ENCODE measurements at regions not wholly inside any gene's neighbourhood (a gene's known extent, or its start where the extent isn't known, plus 50 kb on each side); places are given as distances from the start of the nearest gene placed in this dataset.

GRCh38 chr12:113622410-113622809 lies 150.7 kb upstream of the LHX5 start:
- Histone ChIP-seq H3K27me3 (ENCODE audit: control insufficient read depth in 1 of 2, insufficient read depth in 2 of 2, low read length in 2 of 2) (peaks cover 0 to 2% of the 10 kb centered on the region in 2 experiments), H3K9me3 (ENCODE audit: control insufficient read depth in 1 of 2, insufficient read depth in 1 of 2, low read length in 2 of 2) (peaks cover 17 to 18% of the 10 kb centered on the region in 2 experiments), H3K36me3 (ENCODE audit: insufficient read depth, low read length) (no peaks in the 10 kb centered on the region), H3K4me1 (ENCODE audit: insufficient read depth, low read length) (no peaks in the 10 kb centered on the region), H3K27ac (ENCODE audit: low read depth in 1 of 2, low read length in 2 of 2) (no peak overlapping the region), H3K4me3 (ENCODE audit: low read length) (no peak overlapping the region)
- Mint-ChIP-seq H3K27me3 (peaks cover 15% of the 10 kb centered on the region), H3K4me3 (no peak overlapping the region), H3K36me3 (ENCODE audit: low read depth) (no peaks in the 10 kb centered on the region), H3K27ac (no peak overlapping the region), H3K9me3 (peaks cover 6% of the 10 kb centered on the region), H3K4me1 (ENCODE audit: low read depth) (no peaks in the 10 kb centered on the region)
- no peak for TF ChIP-seq CTCF (IDR thresholded peaks at IDR 0.05)
- ATAC-seq (ENCODE audit: poor library complexity) (no peak), DNase-seq (no peak)
- POLR2A ChIA-PET: no interaction called here
- CTCF ChIA-PET: no interaction called here
- intact Hi-C loops (cut with DNase I, micrococcal nuclease): no loop called here

GRCh38 chr12:113620437-113620976 lies 148.8 kb upstream of the LHX5 start:
- Histone ChIP-seq H3K27me3 (ENCODE audit: control insufficient read depth in 1 of 2, insufficient read depth in 2 of 2, low read length in 2 of 2) (peaks cover 2 to 4% of the 10 kb centered on the region in 2 experiments), H3K9me3 (ENCODE audit: control insufficient read depth in 1 of 2, insufficient read depth in 1 of 2, low read length in 2 of 2) (peaks cover 11 to 17% of the 10 kb centered on the region in 2 experiments), H3K4me3 (ENCODE audit: low read length) (no peak overlapping the region), H3K4me1 (ENCODE audit: insufficient read depth, low read length) (no peaks in the 10 kb centered on the region), H3K27ac (ENCODE audit: low read depth in 1 of 2, low read length in 2 of 2) (no peak overlapping the region), H3K36me3 (ENCODE audit: insufficient read depth, low read length) (no peaks in the 10 kb centered on the region)
- H3K36me3 Mint-ChIP-seq (ENCODE audit: low read depth): no peaks in the 10 kb centered on the region
- no peak overlapping the region for H3K27ac Mint-ChIP-seq
- no peak overlapping the region for H3K4me3 Mint-ChIP-seq
- peaks cover 31% of the 10 kb centered on the region for H3K27me3 Mint-ChIP-seq
- ATAC-seq (ENCODE audit: poor library complexity) (no peak), DNase-seq (no peak)
- no peaks in the 10 kb centered on the region for H3K4me1 Mint-ChIP-seq (ENCODE audit: low read depth)
- POLR2A ChIA-PET: no interaction called here
- intact Hi-C loops (cut with DNase I, micrococcal nuclease): no loop called here
- TF ChIP-seq CTCF (IDR thresholded peaks at IDR 0.05): no peak
- CTCF ChIA-PET: no interaction called here
- peaks cover 3% of the 10 kb centered on the region for H3K9me3 Mint-ChIP-seq

- Histone ChIP-seq H3K9me3 (ENCODE audit: control insufficient read depth in 1 of 2, insufficient read depth in 1 of 2, low read length in 2 of 2) (peaks cover 3 to 14% of the 10 kb centered on the region in 2 experiments), H3K27me3 (ENCODE audit: control insufficient read depth in 1 of 2, insufficient read depth in 2 of 2, low read length in 2 of 2) (peaks cover 2 to 4% of the 10 kb centered on the region in 2 experiments), H3K36me3 (ENCODE audit: insufficient read depth, low read length) (no peaks in the 10 kb centered on the region), H3K4me1 (ENCODE audit: insufficient read depth, low read length) (no peaks in the 10 kb centered on the region), H3K4me3 (ENCODE audit: low read length) (no peak overlapping the region), H3K27ac (ENCODE audit: low read depth in 1 of 2, low read length in 2 of 2) (no peak overlapping the region)
- Mint-ChIP-seq H3K4me3 (no peak overlapping the region), H3K27ac (no peak overlapping the region), H3K9me3 (no peaks in the 10 kb centered on the region), H3K36me3 (ENCODE audit: low read depth) (no peaks in the 10 kb centered on the region), H3K27me3 (peaks cover 41% of the 10 kb centered on the region), H3K4me1 (ENCODE audit: low read depth) (no peaks in the 10 kb centered on the region)
- no peak for DNase-seq
- POLR2A ChIA-PET: no interaction called here
- no peak for TF ChIP-seq CTCF (IDR thresholded peaks at IDR 0.05)
- CTCF ChIA-PET: no interaction called here
- ATAC-seq (ENCODE audit: poor library complexity): no peak
- intact Hi-C loops (cut with DNase I, micrococcal nuclease): no loop called here
These were observed 147.5 kb upstream of the LHX5 start for GRCh38 chr12:113619202-113619601.
